H9 (cell line): ENCODE measurements at regions not wholly inside any gene's neighbourhood (a gene's known extent, or its start where the extent isn't known, plus 50 kb on each side); places are given as distances from the start of the nearest gene placed in this dataset.

Experiments used
- DNase-seq: peaks from one replicate; pipeline ENCODE4 v3.0.0-alpha.2; 2017
- H2AFZ ChIP-seq: one replicate; pipeline ENCODE4 v1.6.1; 2013; ENCODE audit warnings: mild to moderate bottlenecking, low read length, control low read depth, moderate library complexity
- H2AK5ac ChIP-seq: 2 replicates; pipeline ENCODE4 v1.6.1; 2013; ENCODE audit warnings: low read length, control low read depth, mixed read lengths; ENCODE audit not compliant: insufficient read length
- H2BK120ac ChIP-seq: one replicate; pipeline ENCODE4 v1.6.1; 2013; ENCODE audit warnings: low read depth, mild to moderate bottlenecking, low read length, control low read depth, inconsistent platforms; ENCODE audit not compliant: poor library complexity, severe bottlenecking
- H2BK12ac ChIP-seq: 2 replicates; pipeline ENCODE4 v1.6.1; 2013; ENCODE audit warnings: low read length, control low read depth, mixed read lengths, low read depth; ENCODE audit not compliant: insufficient read length
- H2BK15ac ChIP-seq: 2 replicates; pipeline ENCODE4 v1.6.1; 2013; ENCODE audit warnings: low read depth, low read length, control low read depth
- H2BK20ac ChIP-seq: one replicate; pipeline ENCODE4 v1.6.1; 2013; ENCODE audit warnings: low read depth, mild to moderate bottlenecking, low read length, control low read depth, inconsistent platforms; ENCODE audit not compliant: poor library complexity, severe bottlenecking
- H2BK5ac ChIP-seq: 2 replicates; pipeline ENCODE4 v1.6.1; 2013; ENCODE audit warnings: low read length, control low read depth, mixed read lengths; ENCODE audit not compliant: insufficient read length
- H3K14ac ChIP-seq: 2 replicates; pipeline ENCODE4 v1.6.1; 2013; ENCODE audit warnings: low read length, control low read depth; ENCODE audit not compliant: insufficient read depth
- H3K18ac ChIP-seq: 2 replicates; pipeline ENCODE4 v1.6.1; 2013; ENCODE audit warnings: low read depth, mild to moderate bottlenecking, mixed read lengths, low read length, control low read depth; ENCODE audit not compliant: insufficient read length
- H3K23ac ChIP-seq: 2 replicates; pipeline ENCODE4 v1.6.1; 2013; ENCODE audit warnings: low read length, control low read depth, mixed read lengths, low read depth; ENCODE audit not compliant: insufficient read length
- H3K23me2 ChIP-seq: 2 replicates; pipeline ENCODE4 v1.6.1; 2013; ENCODE audit warnings: low read depth, mild to moderate bottlenecking, mixed read lengths, low read length, control low read depth; ENCODE audit not compliant: insufficient read length, poor library complexity, severe bottlenecking
- H3K27ac ChIP-seq: 2 replicates; pipeline ENCODE4 v1.5.1; 2013; ENCODE audit warnings: low read length, control low read depth, mixed read lengths, low read depth; ENCODE audit not compliant: insufficient read length
- H3K27me3 ChIP-seq: 2 replicates; pipeline ENCODE4 v1.6.1; 2013; ENCODE audit warnings: low read length, control low read depth, inconsistent platforms; ENCODE audit not compliant: insufficient read depth
- H3K4ac ChIP-seq: 2 replicates; pipeline ENCODE4 v1.6.1; 2013; ENCODE audit warnings: low read depth, mild to moderate bottlenecking, control low read depth, inconsistent platforms, low read length, moderate library complexity
- H3K4me1 ChIP-seq: 2 replicates; pipeline ENCODE4 v1.6.1; 2013; ENCODE audit warnings: low read length, control low read depth, inconsistent platforms; ENCODE audit not compliant: insufficient read depth
- H3K4me2 ChIP-seq: 2 replicates; pipeline ENCODE4 v1.6.1; 2013; ENCODE audit warnings: low read length, control low read depth, mixed read lengths; ENCODE audit not compliant: insufficient read length, insufficient read depth
- H3K56ac ChIP-seq: 2 replicates; pipeline ENCODE4 v1.6.1; 2013; ENCODE audit warnings: low read depth, mild to moderate bottlenecking, mixed read lengths, low read length, control low read depth; ENCODE audit not compliant: insufficient read length
- H3K79me1 ChIP-seq: 2 replicates; pipeline ENCODE4 v1.6.1; 2013; ENCODE audit warnings: low read depth, mild to moderate bottlenecking, moderate library complexity, low read length, control low read depth, inconsistent platforms; ENCODE audit not compliant: insufficient read depth, poor library complexity, severe bottlenecking
- H3K79me2 ChIP-seq: 2 replicates; pipeline ENCODE4 v1.6.1; 2013; ENCODE audit warnings: low read length, control low read depth, inconsistent platforms; ENCODE audit not compliant: insufficient read depth
- H3K9ac ChIP-seq: 2 replicates; pipeline ENCODE4 v1.6.1; 2013; ENCODE audit warnings: low read length, control low read depth, mixed read lengths; ENCODE audit not compliant: insufficient read length; ENCODE audit errors: extremely low read depth
- H3K9me3 ChIP-seq: one replicate; pipeline ENCODE4 v1.6.1; 2013; ENCODE audit warnings: low read depth, low read length, inconsistent platforms; ENCODE audit not compliant: control insufficient read depth
- H3T11ph ChIP-seq: one replicate; pipeline ENCODE4 v1.6.1; 2013; ENCODE audit warnings: mild to moderate bottlenecking, low read length, control low read depth, inconsistent platforms
- H4K20me1 ChIP-seq: one replicate; pipeline ENCODE4 v1.6.1; 2013; ENCODE audit not compliant: control insufficient read depth, insufficient read length, insufficient read depth
- H4K5ac ChIP-seq: 2 replicates; pipeline ENCODE4 v1.6.1; 2013; ENCODE audit warnings: low read depth, mild to moderate bottlenecking, mixed read lengths, low read length, control low read depth; ENCODE audit not compliant: insufficient read length
- H4K8ac ChIP-seq: replicated peaks from 2 replicates; pipeline ENCODE4 v1.6.1; 2013; ENCODE audit warnings: low read length, control low read depth, mixed read lengths, low read depth; ENCODE audit not compliant: insufficient read length
- H4K91ac ChIP-seq: 2 replicates; pipeline ENCODE4 v1.6.1; 2013; ENCODE audit warnings: low read depth, mild to moderate bottlenecking, moderate library complexity, mixed read lengths, low read length, control low read depth; ENCODE audit not compliant: insufficient read length
- H3K27ac Mint-ChIP-seq, 3 experiments: 2 replicates in 2 of 3; 3 replicates in 1 of 3; pipeline ENCODE4 v1.8.0; 2020 to 2021; ENCODE audit warnings: mixed read lengths in 3 of 3, mild to moderate bottlenecking in 1 of 3, moderate library complexity in 1 of 3
- H3K27me3 Mint-ChIP-seq: 2 replicates; pipeline ENCODE4 v1.8.0; 2021; ENCODE audit warnings: low read depth, mild to moderate bottlenecking, moderate library complexity, mixed read lengths
- H3K36me3 Mint-ChIP-seq, 3 experiments: 2 replicates in 2 of 3; 3 replicates in 1 of 3; pipeline ENCODE4 v1.8.0; 2020 to 2021; ENCODE audit warnings: low read depth in 3 of 3, mixed read lengths in 3 of 3; ENCODE audit not compliant: insufficient read depth in 1 of 3
- H3K4me1 Mint-ChIP-seq, 2 experiments: 2 replicates each; pipeline ENCODE4 v1.8.0; 2020; ENCODE audit warnings: mixed read lengths in 2 of 2
- H3K4me3 Mint-ChIP-seq, 2 experiments: 2 replicates in 1 of 2; 3 replicates in 1 of 2; pipeline ENCODE4 v1.8.0; 2020 to 2021; ENCODE audit warnings: mild to moderate bottlenecking in 2 of 2, mixed read lengths in 2 of 2, moderate library complexity in 1 of 2
- H3K9me3 Mint-ChIP-seq, 2 experiments: 2 replicates in 1 of 2; 3 replicates in 1 of 2; pipeline ENCODE4 v1.8.0; 2020; ENCODE audit warnings: mild to moderate bottlenecking in 2 of 2, mixed read lengths in 2 of 2, moderate library complexity in 1 of 2
- CTCF ChIP-seq: fragments of 200-600 bp; sonication (generic); conservative IDR thresholded peaks from 3 replicates; pipeline ENCODE4 v1.8.0; 2021; ENCODE audit warnings: antibody characterized with exemption, mild to moderate bottlenecking
- WGBS: extraction: QIAGEN DNeasy Blood & Tissue Kit; methylation state at CpG from one replicate; pipeline ENCODE4 v1.1.7; 2013; ENCODE audit warnings: missing lambda C conversion rate, low lambda C conversion rate, mixed read lengths; ENCODE audit not compliant: insufficient read length; ENCODE audit errors: extremely low coverage; 5-methylcytosine and 5-hydroxymethylcytosine counted together

GRCh38 chr7:115117748-115118147 lies 195.9 kb downstream of the MDFIC start:
- Histone ChIP-seq H3K27ac (no peak overlapping the region), H2AK5ac (no peak overlapping the region), H3K79me2 (no peaks in the 10 kb centered on the region), H2BK15ac (no peak overlapping the region), H4K91ac (no peak overlapping the region), H3K4ac (no peak overlapping the region), H3K9me3 (no peaks in the 10 kb centered on the region), H3K23me2 (no peaks in the 10 kb centered on the region), H3T11ph (no peak overlapping the region), H3K79me1 (no peaks in the 10 kb centered on the region), H2BK12ac (no peak overlapping the region), H3K23ac (no peak overlapping the region), H4K20me1 (no peaks in the 10 kb centered on the region), H4K5ac (no peak overlapping the region), H2BK5ac (no peak overlapping the region), H3K4me1 (no peaks in the 10 kb centered on the region), H3K56ac (no peak overlapping the region), H2BK120ac (no peak overlapping the region), H2AFZ (no peak overlapping the region), H3K27me3 (no peaks in the 10 kb centered on the region), H3K14ac (no peak overlapping the region), H3K4me2 (no peak overlapping the region), H3K18ac (no peak overlapping the region), H2BK20ac (no peak overlapping the region), H4K8ac (no peak overlapping the region), H3K9ac (no peak overlapping the region)
- no peaks in the 10 kb centered on the region for H3K4me1 Mint-ChIP-seq
- 0 out of 3 replicates have a peak, but pooled peaks have one; percentile 20 for TF ChIP-seq CTCF
- DNase-seq: no peak
- H3K27ac Mint-ChIP-seq: no peak overlapping the region
- no CpG with 5 or more reads among the region's 2 CpGs for WGBS
- peaks cover 0 to 1% (median 0%) of the 10 kb centered on the region in 3 experiments; a peak in 2 of 7 replicates for H3K36me3 Mint-ChIP-seq
- no peak overlapping the region for H3K4me3 Mint-ChIP-seq
- H3K27me3 Mint-ChIP-seq: peaks cover 2% of the 10 kb centered on the region; the same call in 1 of the 2 replicates
- H3K9me3 Mint-ChIP-seq: peaks cover 0 to 5% of the 10 kb centered on the region in 2 experiments; a peak in 2 of 5 replicates
